RCC 7860 (cell line): ENCODE measurements at regions not wholly inside any gene's neighbourhood (a gene's known extent, or its start where the extent isn't known, plus 50 kb on each side); places are given as distances from the start of the nearest gene placed in this dataset.

Experiments
- DNase-seq: peaks from one replicate; pipeline ENCODE4 v3.0.0-alpha.2; 2015; ENCODE audit warnings: low spot score
- FAIRE-seq: peaks from 2 replicates; lab custom pipeline; 2012; peaks lifted over from hg19 to GRCh38; lab: Jason Lieb, UNC

DNA sequence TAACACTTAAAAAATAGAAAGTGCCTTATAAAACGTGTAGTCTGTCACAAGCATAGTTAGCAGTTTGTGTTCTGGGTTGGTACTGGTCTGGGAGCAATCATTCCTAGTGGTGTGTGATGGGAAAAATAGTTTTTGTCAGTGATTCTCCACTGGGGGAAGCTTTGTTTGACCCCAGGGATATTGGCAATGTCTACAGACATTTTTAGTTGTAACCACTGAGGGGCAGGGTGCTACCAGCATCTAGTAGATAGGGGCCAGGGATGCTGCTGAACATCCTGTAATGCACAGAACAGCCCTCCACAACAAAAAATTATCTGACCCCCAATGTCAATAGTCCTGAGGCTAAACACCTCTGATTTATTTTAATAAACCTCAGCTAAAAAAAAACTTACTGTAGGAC, 51.6 kb upstream of the CREB5 start:
- no peak for DNase-seq
- FAIRE-seq: no peak

DNA sequence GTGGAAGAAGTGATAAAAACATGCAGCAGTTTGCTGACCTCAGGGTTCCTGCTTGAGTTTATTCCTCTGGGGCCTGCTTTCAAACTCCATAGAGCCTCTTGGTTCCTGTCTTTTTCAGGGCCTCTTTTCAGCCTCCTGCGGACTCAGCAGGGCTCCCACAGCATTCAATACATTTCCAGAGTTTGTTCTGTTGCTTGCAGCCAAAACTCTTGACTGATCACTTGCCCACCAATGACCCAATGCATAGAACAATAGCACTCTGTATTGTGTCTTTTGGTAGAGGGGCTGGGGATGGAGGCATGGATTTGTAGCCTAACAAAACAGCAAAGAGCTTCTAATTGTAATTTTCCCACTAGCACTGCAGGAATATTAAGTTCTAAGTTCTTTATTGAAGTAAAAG, 50.8 kb upstream of the CREB5 start:
- FAIRE-seq (no peak), DNase-seq (no peak)

DNA sequence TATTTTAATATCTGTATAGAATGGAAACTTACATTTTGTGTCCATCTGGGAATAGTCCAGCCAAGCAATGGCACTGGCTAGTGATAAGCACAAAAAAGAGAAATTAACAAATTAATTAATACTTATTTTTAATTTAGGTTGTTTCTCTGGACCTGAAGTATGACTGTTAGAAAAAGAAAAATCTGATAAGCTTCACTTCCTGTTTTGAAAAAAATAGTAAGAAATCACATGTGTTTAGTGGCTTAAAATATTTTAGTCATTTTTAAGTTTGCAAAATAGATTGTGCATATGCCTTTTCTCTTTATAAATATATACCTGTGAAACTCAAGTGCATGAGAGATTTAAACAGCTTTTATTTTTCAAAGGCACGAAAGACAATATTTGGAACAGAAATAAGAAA, 50.1 kb upstream of the CREB5 start:
- DNase-seq (no peak), FAIRE-seq (no peak)
